Activated CD8-positive, alpha-beta memory T cell treated with anti-CD3 and anti-CD28 coated beads for 48 hours (primary cell): ENCODE measurements at regions not wholly inside any gene's neighbourhood (a gene's known extent, or its start where the extent isn't known, plus 50 kb on each side); places are given as distances from the start of the nearest gene placed in this dataset.

ENCODE experiments used
- DNase-seq, 3 experiments: peaks; one replicate each; pipeline ENCODE4 v3.0.0-alpha.2; 2020; ENCODE audit warnings: low read depth in 2 of 3, low spot score in 2 of 3

DNA sequence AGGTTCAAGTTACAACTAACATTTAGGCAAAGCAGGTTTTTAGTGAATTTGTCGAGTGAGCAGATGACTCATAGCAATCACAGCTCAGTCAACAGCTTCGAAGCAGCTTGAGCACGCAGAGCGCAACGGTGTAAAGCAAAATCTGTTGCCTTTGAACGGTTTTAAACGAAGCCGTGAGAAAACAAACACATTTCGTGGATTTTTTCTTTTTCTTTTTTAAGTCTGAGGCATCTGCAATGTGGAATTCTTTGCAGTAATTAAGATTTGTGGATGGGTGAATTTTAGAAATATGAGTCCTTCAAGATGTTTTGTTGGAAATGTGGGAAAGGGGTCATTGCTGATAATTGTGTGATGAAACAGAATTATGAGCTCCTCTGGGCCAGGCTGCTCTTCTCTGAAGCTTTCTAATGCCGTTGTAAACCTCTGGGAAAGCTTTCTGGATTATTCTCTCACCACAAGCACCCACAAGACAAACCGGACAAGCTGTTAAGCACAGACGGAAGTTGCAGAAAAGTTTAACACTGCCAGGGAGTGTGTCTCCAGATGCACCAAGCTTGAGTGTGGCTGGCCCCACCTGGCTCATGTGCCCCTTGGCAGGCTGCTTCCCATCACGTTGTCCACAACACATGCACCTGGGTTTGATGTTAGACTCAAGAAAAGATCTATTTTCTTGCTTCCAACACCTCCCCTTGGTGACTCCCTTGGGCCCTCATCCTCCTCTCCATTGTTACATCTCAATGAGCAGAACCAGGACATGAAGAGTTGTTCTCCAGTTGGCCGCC, 224.7 kb downstream of the ACKR3 start:
- no peak for DNase-seq

DNA sequence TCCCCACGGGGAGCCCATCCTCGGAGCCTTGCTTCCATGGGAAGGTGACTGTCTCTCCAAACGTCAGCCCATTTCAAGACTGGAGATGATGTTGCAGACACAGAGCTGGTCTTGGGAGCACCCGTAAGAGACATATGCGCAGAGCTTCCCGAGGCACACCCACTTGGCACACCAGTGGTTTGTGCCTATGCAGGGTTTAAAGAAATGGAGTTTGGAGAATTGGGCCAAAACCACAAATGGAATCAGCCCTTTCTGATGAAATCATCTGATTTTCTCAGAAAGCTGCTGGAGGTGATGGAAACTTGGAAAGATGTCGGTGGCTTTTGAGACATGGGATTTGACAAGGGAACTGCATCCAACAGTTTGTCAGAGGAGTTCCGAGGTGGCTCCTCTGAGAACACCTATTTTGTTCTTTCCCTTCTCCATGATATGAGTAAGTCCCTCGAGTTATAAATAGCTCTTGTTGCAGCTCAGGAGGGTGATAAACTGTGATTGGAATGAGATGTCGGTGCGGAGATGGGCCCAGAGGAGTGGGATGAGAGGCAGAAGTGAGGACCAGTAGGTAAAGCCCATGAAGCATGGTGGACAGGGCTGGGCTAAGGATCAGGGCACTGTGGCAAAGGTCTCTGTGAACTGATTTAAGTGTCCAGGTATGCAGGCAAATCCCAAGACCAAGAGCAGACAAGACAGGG, 225.7 kb downstream of the ACKR3 start:
- DNase-seq: no peak

DNA sequence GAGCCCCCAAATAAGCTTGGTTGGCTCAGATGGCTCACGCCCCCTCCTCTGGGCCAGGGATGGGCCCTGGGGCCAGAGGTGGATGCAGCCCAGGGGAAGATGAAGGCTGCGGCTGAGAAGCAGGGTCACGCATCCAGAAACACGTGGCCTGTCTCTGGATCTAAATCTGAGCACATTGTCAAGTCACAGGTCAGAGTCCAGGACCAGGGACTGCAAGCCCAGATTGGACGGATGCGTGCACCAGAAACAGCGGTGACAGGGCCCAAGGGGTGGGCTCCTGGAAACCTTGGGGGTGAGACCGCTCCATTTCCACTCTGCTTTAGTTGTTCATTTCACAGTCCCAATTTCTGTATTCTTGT, 226.2 kb downstream of the ACKR3 start:
- DNase-seq: no peak

DNA sequence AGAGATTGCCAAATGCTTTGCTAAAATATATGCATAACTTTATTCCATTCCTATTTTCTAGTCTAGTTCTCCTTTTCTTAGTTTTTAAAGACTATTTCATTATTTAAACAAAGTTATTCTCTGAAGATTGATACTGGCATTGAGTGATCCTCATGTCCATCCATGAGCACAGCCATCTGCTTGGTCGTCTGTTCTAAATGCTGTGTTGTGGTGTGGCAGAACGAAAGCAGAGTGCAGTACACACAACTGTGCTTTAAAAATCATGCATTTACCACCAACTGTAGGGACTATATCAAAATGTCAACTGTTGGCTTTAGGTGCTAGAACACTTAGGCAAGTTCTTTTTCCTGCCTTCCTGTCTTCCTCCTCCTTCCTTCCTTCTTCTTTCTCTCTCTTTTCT, 226.6 kb downstream of the ACKR3 start:
- DNase-seq: no peak

DNA sequence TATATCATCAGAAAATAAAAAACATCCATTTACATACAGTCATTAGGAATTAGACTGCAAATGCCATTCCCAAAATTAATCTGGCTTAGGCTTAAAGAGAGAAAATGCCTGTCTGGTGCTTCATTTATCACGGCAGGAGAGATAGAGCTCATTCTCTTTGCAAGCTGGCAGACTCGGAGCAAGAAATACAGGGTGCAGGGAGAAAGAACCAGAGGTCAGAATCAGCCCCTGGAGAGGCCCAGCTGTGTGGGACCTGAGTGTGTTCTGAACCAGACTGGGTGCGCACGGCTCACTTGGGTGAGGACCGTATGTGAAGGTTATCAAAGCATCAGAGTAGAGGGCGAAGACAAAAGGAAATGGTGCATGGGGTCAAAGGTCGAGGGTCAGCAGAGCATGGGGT, 227.8 kb downstream of the ACKR3 start:
- DNase-seq: no peak

DNA sequence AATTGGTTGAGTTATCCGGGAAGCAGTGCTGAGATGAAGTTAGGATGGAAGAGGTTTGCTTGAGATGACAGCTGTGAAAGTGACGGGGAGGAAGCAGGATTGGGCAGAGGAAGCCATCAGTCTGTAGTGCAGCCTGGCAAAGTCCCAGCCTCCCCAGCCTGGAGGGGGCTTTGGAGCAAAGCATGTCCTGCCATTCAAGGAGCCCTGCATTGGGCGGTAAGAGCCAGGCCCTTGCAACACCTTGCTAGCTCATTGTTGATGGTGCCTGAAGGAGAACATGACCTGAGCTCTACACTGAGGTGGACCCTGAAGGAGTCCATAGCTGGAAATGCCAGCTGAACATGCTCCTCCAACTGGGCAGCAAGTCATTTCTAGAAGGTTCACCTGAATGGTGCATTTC, 228.9 kb downstream of the ACKR3 start:
- no peak for DNase-seq

DNA sequence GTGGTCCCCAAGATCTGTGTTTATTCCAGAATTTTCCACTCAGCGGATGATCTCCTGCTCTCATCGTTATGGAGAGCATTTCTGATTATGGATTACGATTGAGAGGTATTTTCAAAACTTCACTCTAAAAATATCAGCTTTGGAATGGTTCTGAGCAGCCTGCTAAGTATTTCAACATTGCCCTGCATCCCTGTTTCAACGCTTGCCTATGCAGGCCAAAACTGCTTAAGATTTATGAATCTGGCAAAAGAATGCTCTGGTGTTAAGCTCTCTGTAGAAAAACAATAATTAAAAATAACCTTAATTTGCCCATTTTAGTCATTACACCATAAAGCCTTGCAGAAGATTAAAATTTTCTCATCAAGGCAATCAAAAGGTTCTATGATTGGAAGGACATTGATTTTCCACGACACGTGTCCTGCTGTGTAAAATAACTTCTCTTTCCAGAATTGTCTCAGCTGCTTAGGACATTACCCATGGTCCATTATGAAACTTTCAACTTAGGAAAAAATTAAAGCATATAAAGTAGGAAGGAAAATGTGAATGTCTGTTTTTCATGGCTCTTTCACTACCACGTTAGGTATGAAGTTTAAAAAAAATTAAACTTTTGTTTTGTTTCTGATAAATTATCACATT, 229.9 kb downstream of the ACKR3 start:
- no peak for DNase-seq

DNA sequence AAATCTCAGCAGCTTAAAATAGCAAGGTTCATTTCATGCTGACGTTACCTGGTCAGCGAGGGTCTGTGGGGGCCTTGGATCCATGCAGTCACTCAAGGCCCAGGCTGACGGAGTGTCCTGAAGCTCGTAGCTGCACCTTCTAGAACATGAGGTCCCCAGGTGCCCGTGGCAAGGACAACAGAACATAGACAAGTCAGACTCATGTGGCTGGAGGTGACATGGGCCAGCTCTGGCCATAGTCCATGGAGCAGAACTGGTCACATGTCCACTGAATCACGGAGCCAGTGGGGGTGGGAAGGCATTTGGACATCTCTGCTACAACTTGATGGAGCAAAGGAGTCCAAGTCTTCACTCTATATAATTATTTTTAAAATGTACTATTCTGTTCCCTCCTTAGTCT, 233.2 kb downstream of the ACKR3 start:
- no peak for DNase-seq

DNA sequence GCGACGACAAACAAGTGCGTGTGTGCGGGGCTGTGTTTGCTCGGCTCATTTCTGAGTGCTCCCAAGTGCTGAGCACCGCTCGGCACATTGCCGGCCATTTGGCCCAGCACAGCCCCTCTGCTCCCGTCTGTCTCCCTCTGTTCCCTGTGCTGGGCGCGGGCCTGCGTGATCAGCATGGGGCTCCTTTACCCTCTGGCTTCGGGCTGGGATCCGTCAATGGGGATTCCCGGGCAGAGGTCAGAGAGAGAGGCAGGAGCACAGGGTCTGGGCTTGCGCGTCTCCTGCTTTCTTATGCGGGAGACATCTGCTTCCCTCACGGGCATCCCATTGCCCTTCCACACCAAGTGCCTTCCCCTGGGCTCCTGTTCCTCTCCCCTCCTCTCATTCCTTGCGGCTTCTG, 234.0 kb downstream of the ACKR3 start:
- DNase-seq: no peak

DNA sequence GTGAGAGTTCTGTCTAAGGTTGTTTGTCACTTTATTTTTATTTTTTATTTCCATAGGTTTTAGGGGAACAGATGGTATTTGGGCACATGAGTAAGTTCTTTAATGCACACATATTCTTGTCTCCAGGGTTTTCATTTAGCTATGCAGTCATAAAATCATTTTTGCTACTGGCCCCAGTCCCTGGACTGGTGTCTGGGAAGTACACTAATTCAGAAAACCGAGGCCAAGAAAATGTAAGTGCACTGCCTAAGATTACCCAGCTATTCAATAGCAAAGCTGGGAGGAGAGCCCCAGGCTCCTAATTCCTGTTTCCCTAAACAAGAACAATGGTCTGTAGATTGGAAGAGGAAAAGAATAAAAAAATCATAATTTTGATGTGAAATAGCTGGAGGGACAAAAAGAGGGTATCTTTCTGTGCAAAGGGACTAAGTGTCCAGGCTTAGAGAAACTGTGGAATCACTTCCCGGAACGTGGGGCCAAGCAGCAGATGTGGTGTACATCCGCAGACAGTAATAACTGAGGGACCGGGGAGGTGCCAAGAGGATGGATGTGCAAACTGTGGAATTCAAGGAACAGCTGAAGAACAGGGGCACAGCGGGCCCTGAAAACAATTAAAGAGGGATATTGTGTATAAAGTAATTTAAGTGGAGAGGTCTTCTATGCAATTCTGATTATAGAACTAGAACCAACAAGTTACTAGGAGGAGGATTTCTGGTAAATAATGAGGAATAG, 236.3 kb downstream of the ACKR3 start:
- DNase-seq: no peak

DNA sequence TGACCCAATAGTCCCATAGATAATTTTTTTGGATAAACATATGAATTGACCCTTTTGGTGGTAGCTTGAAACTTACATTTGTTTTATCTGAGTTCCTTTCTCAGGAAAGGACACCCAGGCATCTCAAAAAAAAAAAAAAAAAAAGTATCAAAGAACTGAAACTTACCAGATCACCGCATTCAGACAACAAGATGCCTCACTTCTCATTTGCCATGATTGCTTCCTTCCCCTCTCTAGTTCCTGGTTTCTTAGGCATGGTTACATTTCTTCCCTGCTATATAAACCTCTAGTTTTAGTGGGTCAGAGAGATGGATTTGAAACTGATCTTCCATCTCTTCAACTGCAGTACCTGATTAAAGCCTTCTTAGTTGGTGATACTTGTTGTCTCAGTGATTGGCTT, 240.1 kb downstream of the ACKR3 start:
- DNase-seq: no peak

DNA sequence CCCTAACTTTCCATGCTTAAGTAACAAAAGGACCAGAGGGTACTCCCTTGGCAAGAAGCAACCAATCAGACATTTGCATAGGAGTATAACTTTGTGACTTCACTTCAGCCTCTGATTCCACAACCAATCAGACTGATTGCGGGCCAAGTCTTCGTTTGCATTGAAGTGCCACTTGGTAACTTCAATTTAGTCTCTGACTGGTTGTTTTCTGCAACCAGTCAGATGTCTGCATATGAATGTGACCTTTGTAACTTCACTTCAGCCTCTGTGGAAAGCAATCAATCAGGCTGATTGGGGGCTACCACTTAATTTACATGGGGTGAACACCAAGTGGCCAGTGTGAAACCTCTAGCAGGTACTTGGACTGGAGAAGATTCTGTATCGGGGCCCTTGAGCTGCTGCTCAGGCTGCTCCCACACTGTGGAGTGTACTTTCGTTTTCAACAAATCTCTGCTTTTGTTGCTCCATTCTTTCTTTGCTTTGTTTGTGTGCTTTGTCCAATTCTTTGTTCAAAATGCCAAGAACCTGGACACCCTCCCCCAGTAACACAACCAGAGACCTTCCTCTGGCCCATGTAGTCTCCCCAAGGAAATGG, 241.5 kb downstream of the ACKR3 start:
- DNase-seq: no peak

DNA sequence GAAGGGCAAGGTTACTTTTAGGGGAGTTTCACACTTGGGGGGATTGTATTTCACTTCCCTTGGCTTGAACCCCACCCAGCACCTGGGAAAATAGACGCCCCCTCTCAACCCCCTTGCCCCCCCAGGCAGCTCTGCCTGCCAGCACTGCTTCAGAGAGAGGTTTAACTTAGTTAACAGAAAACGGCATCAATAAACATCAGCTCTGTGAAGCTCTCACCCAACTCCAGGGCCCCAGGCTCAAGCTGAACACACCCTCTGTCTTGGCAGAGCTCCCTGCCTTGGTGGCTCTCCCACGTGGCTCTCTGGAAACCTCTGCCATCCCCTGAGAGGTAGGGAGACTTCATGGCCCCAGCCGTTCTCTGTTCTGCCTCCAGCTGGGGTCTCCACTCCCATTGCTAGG, 244.1 kb downstream of the ACKR3 start:
- no peak for DNase-seq

DNA sequence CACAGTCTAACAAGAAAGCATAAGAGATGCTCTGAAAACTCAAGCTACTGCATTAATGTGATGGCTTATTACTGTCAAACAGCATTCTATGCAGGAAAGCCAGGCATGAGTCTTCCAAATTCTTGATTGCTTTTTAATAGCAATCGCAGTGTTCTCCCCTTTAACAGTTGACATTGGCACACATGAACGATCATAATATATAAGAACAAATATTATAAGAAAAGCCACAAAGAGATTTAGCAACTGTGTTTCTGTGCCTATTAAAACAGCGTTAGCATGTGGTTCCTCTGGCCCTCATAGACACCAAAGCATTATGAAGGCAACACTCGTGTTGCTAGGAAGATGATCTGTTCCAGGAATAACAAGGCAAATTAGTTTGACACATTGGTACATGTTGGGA, 245.0 kb downstream of the ACKR3 start:
- DNase-seq: no peak

DNA sequence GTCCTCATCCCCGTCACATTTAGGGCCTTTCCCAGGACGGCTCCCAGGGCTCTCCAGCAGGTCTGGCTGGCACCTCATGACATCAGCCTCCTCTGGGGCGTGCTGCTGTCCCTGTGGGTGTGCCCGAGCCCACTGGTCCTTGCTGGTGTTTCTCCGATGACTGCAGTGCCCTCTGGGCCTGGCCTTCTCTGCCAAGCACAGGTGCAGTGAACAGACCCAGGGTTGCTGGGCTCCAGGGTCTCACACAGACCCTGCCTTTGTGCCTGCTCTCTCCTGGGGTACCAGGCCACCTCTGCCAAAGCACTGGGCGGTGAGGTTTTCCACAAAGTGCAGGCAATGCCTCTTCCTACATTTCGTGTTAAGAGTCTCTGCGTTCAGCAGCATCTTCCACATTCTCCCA, 246.1 kb downstream of the ACKR3 start:
- no peak for DNase-seq

DNA sequence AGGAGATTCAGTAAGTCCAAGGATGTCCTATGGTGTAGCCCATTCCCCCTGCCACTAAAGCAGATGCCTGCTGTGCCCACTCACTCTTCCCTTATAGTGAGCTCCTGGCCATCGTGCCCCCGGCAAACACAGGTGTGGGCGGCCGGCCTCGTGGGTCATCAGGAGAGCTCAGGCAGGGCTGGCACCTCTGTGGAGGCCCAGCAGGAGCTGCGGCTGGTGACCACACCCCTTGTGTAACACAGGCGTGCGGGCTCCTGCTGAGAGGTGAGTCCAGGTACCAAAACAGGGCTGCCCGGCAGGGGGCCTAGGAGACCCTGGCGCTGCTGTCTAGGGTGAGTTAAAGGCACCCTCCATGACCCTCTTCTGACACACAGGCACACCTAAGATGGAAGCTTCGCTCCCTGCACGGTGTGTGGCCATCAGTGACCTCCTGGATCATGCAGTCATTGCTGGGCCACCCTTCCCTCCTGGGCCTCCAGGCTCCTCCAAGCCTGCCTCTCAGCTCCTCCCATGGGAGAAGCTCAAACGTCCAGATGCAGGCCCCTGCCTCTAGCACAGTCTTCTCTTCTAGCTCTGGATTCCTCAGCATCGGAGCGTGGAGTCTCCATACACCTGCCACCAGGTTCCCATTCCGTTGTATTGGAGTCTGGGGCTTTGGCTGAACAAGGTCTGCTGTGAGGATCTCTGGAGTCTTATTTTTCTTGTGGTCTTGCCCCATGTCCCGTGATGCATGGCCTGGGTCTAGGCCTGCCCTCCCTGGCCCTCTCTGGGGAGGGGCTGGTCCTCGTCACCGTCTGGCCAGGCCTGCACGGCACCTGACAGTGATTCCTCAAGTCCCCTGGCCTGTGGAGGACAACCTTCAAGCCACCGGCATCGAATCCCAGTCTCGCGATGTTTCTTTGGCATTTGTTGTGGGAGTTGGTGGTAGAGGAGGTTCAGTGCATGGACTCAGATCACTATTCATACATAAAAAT, 246.9 kb downstream of the ACKR3 start:
- DNase-seq: no peak

DNA sequence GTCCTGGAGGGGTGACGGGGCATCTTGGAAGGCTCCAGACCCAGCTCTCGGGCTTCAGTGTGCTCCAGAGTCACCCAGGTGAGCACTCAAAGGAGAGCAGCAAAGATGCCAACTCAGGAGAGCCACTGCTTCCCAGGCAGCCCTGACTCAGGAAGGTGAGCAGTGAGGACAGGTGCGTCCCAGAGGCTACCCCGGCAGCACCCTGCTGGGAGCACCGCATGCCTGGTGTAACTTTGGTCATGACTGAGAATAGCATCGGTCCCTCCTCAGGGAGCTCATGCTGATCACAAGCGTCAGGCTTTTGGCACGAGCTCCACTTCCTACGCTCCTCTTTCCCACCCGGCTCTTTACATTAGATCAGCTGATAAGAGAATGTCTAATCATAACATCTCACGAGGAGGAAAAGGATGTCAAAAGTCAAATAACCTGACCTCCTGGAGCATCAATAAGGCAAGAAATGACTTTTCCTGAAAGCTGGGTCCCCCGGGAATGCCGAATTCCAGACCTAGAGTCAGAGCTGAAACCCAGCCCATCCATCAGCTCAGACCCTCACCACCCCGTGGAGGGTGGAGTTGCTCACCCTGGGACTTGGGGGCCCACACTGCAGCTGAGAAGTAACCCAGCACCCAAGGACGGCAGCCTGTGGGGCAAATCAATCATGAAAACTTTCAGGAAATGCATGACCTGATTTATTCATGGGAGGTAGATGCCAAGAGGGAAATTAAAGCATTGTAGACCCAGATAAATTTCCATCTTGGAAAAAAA, 248.8 kb downstream of the ACKR3 start:
- no peak for DNase-seq

DNA sequence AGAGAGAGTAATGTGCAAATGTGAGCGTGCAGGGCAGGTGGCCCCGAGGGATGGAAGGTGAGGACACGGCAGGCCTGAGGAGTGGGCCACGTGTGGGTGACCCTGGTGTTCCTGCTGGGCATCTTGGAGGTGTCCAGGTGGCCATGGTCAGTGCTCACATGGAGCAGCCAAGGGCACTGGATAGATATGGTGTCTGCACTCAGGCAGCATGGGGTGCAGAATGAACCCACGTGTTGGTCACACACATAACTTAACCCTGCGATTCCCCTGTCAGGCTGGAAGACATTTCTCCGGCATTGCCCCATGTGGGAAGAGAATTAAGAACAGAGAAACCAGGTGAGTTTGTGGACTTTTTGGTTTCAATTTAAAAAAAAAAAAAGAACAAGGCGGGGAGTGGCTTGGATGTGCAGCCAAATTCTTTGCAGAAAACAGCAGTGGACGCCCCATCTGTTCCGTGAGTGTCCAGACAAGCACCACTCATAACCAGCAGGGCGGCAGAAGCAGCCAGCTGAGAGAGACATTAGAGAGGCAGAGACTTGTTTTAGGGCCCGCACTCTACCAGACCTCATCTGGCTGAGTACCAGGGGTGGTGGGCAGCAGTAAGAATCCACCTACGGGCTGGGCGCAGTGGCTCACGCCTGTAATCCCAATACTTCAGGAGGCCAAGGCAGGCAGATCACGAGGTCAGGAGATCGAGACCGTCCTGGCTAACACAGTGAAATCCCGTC, 249.8 kb downstream of the ACKR3 start:
- DNase-seq: no peak
